ENCODE measurements at regions not wholly inside any gene's neighbourhood (a gene's known extent, or its start where the extent isn't known, plus 50 kb on each side); places are given as distances from the start of the nearest gene placed in this dataset.
"Not testable (repeated sequence)": the region's sequence is repeated elsewhere in the genome, so short reads cannot be mapped to it uniquely, and the experiment has no call there.

DNA sequence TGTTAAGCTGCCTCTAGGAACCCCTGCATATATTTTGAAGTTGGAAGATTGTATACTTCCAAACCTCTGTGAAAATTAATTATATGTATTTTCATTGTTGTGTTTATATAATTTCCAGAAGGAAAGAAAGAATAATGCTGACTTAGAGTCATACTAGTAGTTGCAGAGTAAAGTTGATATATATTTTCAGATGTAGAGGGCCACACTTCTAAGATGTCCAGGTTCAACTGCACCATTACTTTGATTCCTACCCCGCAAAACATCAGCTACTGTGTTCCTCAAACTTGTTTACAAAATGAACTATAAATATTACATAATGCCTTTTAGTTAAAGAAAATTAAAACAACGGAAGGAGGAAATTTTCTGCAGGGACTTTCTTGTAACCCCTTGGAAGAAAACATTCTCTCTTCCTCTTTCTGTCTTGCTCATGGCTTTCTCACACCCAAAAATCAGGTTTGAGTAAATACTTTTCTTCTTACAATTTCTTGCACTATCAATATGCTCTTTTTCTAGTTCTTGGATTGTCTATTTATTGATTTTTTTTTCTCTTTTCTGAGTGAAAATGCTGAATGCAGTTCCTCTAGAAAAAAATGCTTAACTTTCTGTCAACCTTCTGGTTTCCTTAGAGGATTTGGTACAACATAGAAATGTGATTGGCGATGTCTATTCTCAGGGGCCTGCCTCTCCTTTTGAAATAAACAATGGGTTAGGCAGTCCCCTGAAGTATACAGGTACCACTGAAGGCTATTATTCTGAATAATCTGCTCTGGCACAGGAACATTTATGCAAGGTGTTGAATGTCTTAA lies 867.8 kb downstream of the TTLL7 start:
- Histone ChIP-seq H3K4me1 (no peaks in the 10 kb centered on the region), H3K27me3 (no peaks in the 10 kb centered on the region), H3K36me3 (no peaks in the 10 kb centered on the region), H3K9me3 (no peaks in the 10 kb centered on the region), H3K4me3 (no peak overlapping the region), H3K27ac (no peak overlapping the region)
- WGBS, result 83% methylated on average over 3 of the region's 3 CpGs
- TF ChIP-seq, protein P1, sequence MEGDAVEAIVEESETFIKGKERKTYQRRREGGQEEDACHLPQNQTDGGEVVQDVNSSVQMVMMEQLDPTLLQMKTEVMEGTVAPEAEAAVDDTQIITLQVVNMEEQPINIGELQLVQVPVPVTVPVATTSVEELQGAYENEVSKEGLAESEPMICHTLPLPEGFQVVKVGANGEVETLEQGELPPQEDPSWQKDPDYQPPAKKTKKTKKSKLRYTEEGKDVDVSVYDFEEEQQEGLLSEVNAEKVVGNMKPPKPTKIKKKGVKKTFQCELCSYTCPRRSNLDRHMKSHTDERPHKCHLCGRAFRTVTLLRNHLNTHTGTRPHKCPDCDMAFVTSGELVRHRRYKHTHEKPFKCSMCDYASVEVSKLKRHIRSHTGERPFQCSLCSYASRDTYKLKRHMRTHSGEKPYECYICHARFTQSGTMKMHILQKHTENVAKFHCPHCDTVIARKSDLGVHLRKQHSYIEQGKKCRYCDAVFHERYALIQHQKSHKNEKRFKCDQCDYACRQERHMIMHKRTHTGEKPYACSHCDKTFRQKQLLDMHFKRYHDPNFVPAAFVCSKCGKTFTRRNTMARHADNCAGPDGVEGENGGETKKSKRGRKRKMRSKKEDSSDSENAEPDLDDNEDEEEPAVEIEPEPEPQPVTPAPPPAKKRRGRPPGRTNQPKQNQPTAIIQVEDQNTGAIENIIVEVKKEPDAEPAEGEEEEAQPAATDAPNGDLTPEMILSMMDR (IDR thresholded peaks at IDR 0.05), result no peak
- no peak for TF ChIP-seq POLR2AphosphoS5 (IDR thresholded peaks at IDR 0.05)
- TF ChIP-seq POLR2A (IDR thresholded peaks at IDR 0.05), result no peak
- no peak for TF ChIP-seq EP300 (IDR thresholded peaks at IDR 0.05)
- no peak for DNase-seq (ENCODE audit: low spot score in 2 of 2)

GRCh38 chr1:83129107-83129506 lies 869.8 kb downstream of the TTLL7 start:
- DNase-seq (ENCODE audit: low spot score in 2 of 2), result no peak
- Histone ChIP-seq H3K4me3 (no peak overlapping the region), H3K4me1 (no peaks in the 10 kb centered on the region), H3K27ac (no peak overlapping the region), H3K27me3 (no peaks in the 10 kb centered on the region), H3K36me3 (no peaks in the 10 kb centered on the region), H3K9me3 (no peaks in the 10 kb centered on the region)
- WGBS, result 91% methylated on average over 3 of the region's 3 CpGs
- TF ChIP-seq, protein P1 (IDR thresholded peaks at IDR 0.05), result no peak
- TF ChIP-seq EP300 (IDR thresholded peaks at IDR 0.05) (no peak), POLR2A (IDR thresholded peaks at IDR 0.05) (no peak)

DNA sequence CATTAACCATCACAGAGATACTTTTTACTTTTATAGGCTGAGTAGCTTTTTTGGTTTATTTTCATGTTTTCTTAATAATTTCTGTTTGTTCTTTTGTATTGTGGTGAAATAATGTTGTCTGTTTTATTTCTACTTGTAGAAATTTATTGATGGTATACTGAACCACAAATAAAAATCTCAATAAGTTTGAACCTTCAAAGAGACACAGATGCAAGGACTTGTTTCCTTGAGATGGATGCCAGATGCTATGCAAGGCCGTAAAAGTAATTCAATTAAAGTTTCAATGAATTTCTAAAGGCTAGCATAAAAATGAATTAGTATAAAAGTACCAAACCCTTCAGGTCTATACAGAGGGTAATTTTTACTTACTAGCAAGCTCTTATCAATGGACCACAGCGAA lies 873.5 kb downstream of the TTLL7 start:
- H3K27me3 ChIP-seq, result no peaks in the 10 kb centered on the region
- no peak overlapping the region for H3K4me3 ChIP-seq
- no peaks in the 10 kb centered on the region for H3K9me3 ChIP-seq
- no peak for DNase-seq (ENCODE audit: low spot score in 2 of 2)
- 87% methylated on average over 2 of the region's 2 CpGs for WGBS
- H3K27ac ChIP-seq, result no peak overlapping the region
- TF ChIP-seq, protein P1 (IDR thresholded peaks at IDR 0.05), result no peak
- TF ChIP-seq POLR2AphosphoS5 (IDR thresholded peaks at IDR 0.05), result no peak
- TF ChIP-seq POLR2A (IDR thresholded peaks at IDR 0.05), result no peak
- TF ChIP-seq EP300 (IDR thresholded peaks at IDR 0.05), result no peak
- H3K4me1 ChIP-seq, result no peaks in the 10 kb centered on the region
- no peaks in the 10 kb centered on the region for H3K36me3 ChIP-seq

DNA sequence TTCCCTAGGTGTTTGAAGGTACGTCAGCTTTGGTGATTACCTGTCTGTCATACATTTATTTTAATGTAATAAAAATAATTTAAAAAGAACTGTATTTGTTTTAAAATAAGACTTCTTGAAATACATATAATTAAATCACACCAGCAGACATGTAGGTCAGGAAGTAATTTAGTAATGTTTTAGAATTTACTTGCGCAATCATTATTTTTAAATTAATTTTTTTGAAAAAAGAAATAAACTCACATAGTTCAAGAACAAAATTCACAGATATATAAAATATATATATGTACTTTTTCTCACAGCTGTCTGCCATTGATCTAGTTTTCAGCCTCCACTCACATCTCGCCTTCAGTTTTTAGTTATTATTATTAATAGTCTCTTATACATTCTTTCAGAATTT lies 875.9 kb downstream of the TTLL7 start:
- WGBS, result 92% methylated on average over 3 of the region's 3 CpGs
- Histone ChIP-seq H3K4me3 (no peak overlapping the region), H3K36me3 (no peaks in the 10 kb centered on the region), H3K9me3 (no peaks in the 10 kb centered on the region), H3K27me3 (no peaks in the 10 kb centered on the region), H3K4me1 (no peaks in the 10 kb centered on the region), H3K27ac (no peak overlapping the region)
- no peak for TF ChIP-seq EP300 (IDR thresholded peaks at IDR 0.05)
- no peak for TF ChIP-seq POLR2A (IDR thresholded peaks at IDR 0.05)
- TF ChIP-seq POLR2AphosphoS5 (IDR thresholded peaks at IDR 0.05), result no peak
- TF ChIP-seq, protein P1 (IDR thresholded peaks at IDR 0.05), result no peak
- DNase-seq (ENCODE audit: low spot score in 2 of 2), result no peak

- no peaks in the 10 kb centered on the region for H3K27me3 ChIP-seq
- no peaks in the 10 kb centered on the region for H3K36me3 ChIP-seq
- H3K4me1 ChIP-seq, result no peaks in the 10 kb centered on the region
- 98% methylated on average over 4 of the region's 4 CpGs for WGBS
- no peak overlapping the region for H3K4me3 ChIP-seq
- DNase-seq (ENCODE audit: low spot score in 2 of 2), result no peak
- H3K9me3 ChIP-seq, result no peaks in the 10 kb centered on the region
- no peak overlapping the region for H3K27ac ChIP-seq
- TF ChIP-seq EP300 (IDR thresholded peaks at IDR 0.05) (no peak), POLR2A (IDR thresholded peaks at IDR 0.05) (no peak), POLR2AphosphoS5 (IDR thresholded peaks at IDR 0.05) (no peak)
- TF ChIP-seq, protein P1 (IDR thresholded peaks at IDR 0.05), result no peak
These were observed 880.5 kb downstream of the TTLL7 start for GRCh38 chr1:83118472-83118871.

DNA sequence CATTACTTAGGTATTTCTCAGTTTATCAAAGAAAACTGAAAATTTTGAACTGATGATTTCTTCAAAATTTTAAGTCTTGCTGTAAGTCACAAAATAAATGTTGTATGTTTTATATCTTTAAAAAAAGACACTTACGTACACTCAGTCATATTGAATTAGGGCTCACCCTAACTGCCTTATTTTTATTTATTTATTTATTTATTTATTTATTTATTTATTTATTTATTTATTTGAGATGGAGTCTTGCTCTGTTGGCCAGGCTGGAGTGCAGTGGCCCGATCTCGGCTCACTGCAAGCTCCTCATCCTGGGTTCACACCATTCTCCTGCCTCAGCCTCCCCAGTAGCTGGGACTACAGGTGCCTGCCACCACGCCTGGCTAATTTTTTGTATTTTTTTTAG lies 881.9 kb downstream of the TTLL7 start:
- 98% methylated on average over 4 of the region's 4 CpGs for WGBS
- not testable (repeated sequence) for H3K9me3 ChIP-seq; H3K27ac ChIP-seq; H3K4me1 ChIP-seq; H3K27me3 ChIP-seq; DNase-seq (ENCODE audit: low spot score in 2 of 2); H3K4me3 ChIP-seq; H3K36me3 ChIP-seq

Data from suprapubic skin (tissue), 4 donors.